Sigmoid colon (tissue), 6 donors: ENCODE measurements at regions not wholly inside any gene's neighbourhood (a gene's known extent, or its start where the extent isn't known, plus 50 kb on each side); places are given as distances from the start of the nearest gene placed in this dataset.
A peak's percentile ranks its signal among the peaks of the same experiment; 100 is the strongest.

Experiments
- DNase-seq: peaks from one replicate; pipeline ENCODE4 v3.0.0-alpha.2; 2019
- H3K27ac ChIP-seq, 4 donors: fragments of 200-600 bp; sonication (generic); one replicate each; pipeline ENCODE4 v1.5.1; 2016 to 2019; ENCODE audit warnings: mild to moderate bottlenecking in 1 of 4
- H3K27me3 ChIP-seq, 3 donors: fragments of 200-600 bp; sonication (generic); one replicate each; pipeline ENCODE4 v1.5.1; 2019; ENCODE audit warnings: mild to moderate bottlenecking in 1 of 3
- H3K36me3 ChIP-seq, 4 donors: fragments of 200-600 bp; sonication (generic); one replicate each; pipeline ENCODE4 v1.5.1; 2016 to 2019
- H3K4me1 ChIP-seq, 4 donors: fragments of 200-600 bp; sonication (generic); one replicate each; pipeline ENCODE4 v1.5.1; 2017 to 2019
- H3K4me3 ChIP-seq, 4 donors: fragments of 200-600 bp; sonication (generic); one replicate each; pipeline ENCODE4 v1.5.1; 2017 to 2019; ENCODE audit warnings: mild to moderate bottlenecking in 2 of 4, moderate library complexity in 1 of 4
- H3K9me3 ChIP-seq, 4 donors: fragments of 200-600 bp in 3 of 4; sonication (generic) in 3 of 4; one replicate each; pipeline versions ENCODE4 v1.5.1 to v1.6.1; 2013 to 2019
- EP300 ChIP-seq, 4 donors: sonication (generic); formaldehyde crosslinking; IDR thresholded peaks; one replicate each; pipeline ENCODE4 v1.6.1; 2017; ENCODE audit warnings: antibody characterized with exemption in 4 of 4
- POLR2A ChIP-seq, 2 donors: fragments of 450-650 bp; IDR thresholded peaks; one replicate each; pipeline ENCODE4 v1.6.1; 2016; ENCODE audit warnings: antibody characterized with exemption in 2 of 2, mild to moderate bottlenecking in 2 of 2, moderate library complexity in 2 of 2
- POLR2AphosphoS5 ChIP-seq, 4 donors: sonication (generic); formaldehyde crosslinking; IDR thresholded peaks; one replicate each; pipeline ENCODE4 v1.6.1; 2017; ENCODE audit warnings: antibody characterized with exemption in 4 of 4
- WGBS, 2 donors: extraction: QIAGEN DNeasy Blood & Tissue Kit; methylation state at CpG; one replicate each; pipeline ENCODE4 v1.1.7; 2013; 5-methylcytosine and 5-hydroxymethylcytosine counted together
- intact Hi-C: fragments of 100-400 bp; cut with DNase I; formaldehyde crosslinking; loops from one replicate; pipeline ENCODE4 v1.15.1; 2023
- TF ChIP-seq, protein P1 (sequence below), 4 experiments: fragments of 450-650 bp in 3 of 4; fragments of 200-600 bp in 1 of 4; IDR thresholded peaks; one replicate each; pipeline ENCODE4 v1.5.1; 2016 to 2019; ENCODE audit warnings: antibody characterized with exemption in 4 of 4, mild to moderate bottlenecking in 3 of 4, moderate library complexity in 2 of 4
- donor health status: healthy with polysubstance abuse.
- donor health status: healthy.

DNA sequence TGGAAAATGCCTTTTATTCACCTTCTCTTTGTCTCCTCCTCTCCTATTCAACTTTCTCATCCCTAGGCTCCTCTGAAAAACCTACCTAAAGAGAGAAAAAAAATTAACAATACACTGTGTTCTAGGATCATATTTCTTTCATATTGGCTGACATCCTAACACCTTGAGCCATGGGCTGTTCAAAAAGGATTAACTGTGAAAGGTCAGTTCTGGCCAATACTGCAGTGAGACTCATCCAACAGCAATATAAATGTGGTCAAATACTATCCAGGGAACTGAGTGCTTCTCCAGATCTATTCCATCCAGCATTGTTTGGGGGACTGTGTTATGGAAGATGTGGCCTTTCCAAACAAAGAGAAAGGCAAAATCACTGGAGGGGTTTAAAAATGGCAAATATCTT is 131.1 kb upstream of the MOCS2 start:
- intact Hi-C loops: no loop called here
- Histone ChIP-seq H3K4me3 (no peak overlapping the region), H3K4me1 (no peaks in the 10 kb centered on the region), H3K36me3 (no peaks in the 10 kb centered on the region), H3K27ac (no peak overlapping the region), H3K27me3 (no peaks in the 10 kb centered on the region), H3K9me3 (no peaks in the 10 kb centered on the region)
- DNase-seq: no peak
- TF ChIP-seq, protein P1, sequence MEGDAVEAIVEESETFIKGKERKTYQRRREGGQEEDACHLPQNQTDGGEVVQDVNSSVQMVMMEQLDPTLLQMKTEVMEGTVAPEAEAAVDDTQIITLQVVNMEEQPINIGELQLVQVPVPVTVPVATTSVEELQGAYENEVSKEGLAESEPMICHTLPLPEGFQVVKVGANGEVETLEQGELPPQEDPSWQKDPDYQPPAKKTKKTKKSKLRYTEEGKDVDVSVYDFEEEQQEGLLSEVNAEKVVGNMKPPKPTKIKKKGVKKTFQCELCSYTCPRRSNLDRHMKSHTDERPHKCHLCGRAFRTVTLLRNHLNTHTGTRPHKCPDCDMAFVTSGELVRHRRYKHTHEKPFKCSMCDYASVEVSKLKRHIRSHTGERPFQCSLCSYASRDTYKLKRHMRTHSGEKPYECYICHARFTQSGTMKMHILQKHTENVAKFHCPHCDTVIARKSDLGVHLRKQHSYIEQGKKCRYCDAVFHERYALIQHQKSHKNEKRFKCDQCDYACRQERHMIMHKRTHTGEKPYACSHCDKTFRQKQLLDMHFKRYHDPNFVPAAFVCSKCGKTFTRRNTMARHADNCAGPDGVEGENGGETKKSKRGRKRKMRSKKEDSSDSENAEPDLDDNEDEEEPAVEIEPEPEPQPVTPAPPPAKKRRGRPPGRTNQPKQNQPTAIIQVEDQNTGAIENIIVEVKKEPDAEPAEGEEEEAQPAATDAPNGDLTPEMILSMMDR (IDR thresholded peaks at IDR 0.05): no peak
- TF ChIP-seq EP300 (IDR thresholded peaks at IDR 0.05) (no peak), POLR2AphosphoS5 (IDR thresholded peaks at IDR 0.05) (no peak), POLR2A (IDR thresholded peaks at IDR 0.05) (no peak)

DNA sequence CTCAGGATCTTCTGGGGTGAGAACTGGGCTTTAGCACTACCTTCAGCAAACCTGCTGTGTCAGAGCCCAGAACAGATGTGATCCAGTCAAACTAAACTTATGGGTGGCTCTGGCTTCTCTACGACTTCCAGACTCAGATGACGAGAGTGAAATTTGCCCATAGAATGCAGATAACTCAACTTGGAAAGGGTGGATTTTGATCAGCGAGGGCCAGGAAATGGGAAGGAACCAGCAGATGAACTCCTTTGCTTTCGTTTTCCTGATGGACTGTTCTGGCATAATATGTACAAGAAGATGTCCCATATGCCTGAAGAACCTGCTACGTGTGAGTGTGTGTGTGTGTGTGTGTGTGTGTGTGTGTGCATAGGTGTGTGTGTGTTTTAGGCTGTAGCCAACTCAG is 132.0 kb upstream of the MOCS2 start:
- Histone ChIP-seq H3K27me3 (no peaks in the 10 kb centered on the region), H3K9me3 (no peaks in the 10 kb centered on the region), H3K4me1 (no peaks in the 10 kb centered on the region), H3K27ac (no peak overlapping the region), H3K4me3 (no peak overlapping the region), H3K36me3 (no peaks in the 10 kb centered on the region)
- TF ChIP-seq EP300 (IDR thresholded peaks at IDR 0.05) (no peak), POLR2A (IDR thresholded peaks at IDR 0.05) (no peak), POLR2AphosphoS5 (IDR thresholded peaks at IDR 0.05) (no peak)
- TF ChIP-seq, protein P1 (IDR thresholded peaks at IDR 0.05): no peak
- intact Hi-C loops: no loop called here
- WGBS, 2 donors: 85% methylated on average over 5 of the region's 5 CpGs
- no peak for DNase-seq

DNA sequence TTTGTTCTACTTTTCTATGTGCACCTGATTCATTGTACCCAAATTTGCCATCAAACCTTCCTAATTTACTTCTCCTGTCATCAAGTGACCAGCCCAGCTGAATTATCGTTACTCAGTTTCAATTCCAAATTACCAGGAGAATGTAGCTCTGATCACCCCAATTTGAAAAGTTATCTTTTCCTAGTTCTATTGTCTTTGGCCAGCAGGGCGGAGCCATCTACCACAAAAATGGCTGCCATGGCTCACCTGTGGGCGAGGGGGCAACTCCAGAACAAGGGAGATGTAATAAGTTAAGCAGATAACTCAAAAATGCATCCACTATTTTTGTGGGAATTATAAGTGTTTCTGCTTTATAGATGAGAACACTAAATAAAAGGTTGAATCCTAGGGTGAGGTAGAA is 133.8 kb upstream of the MOCS2 start:
- no peak overlapping the region for H3K27ac ChIP-seq
- no peaks in the 10 kb centered on the region for H3K36me3 ChIP-seq
- WGBS, 2 donors: 76 to 77% methylated on average over 3 of the region's 3 CpGs
- H3K4me1 ChIP-seq: no peaks in the 10 kb centered on the region
- H3K9me3 ChIP-seq: no peaks in the 10 kb centered on the region
- intact Hi-C loops: no loop called here
- H3K4me3 ChIP-seq: no peak overlapping the region
- no peaks in the 10 kb centered on the region for H3K27me3 ChIP-seq
- TF ChIP-seq EP300 (IDR thresholded peaks at IDR 0.05) (no peak), POLR2AphosphoS5 (IDR thresholded peaks at IDR 0.05) (no peak), POLR2A (IDR thresholded peaks at IDR 0.05) (no peak)
- TF ChIP-seq, protein P1 (IDR thresholded peaks at IDR 0.05): no peak
- DNase-seq: no peak

DNA sequence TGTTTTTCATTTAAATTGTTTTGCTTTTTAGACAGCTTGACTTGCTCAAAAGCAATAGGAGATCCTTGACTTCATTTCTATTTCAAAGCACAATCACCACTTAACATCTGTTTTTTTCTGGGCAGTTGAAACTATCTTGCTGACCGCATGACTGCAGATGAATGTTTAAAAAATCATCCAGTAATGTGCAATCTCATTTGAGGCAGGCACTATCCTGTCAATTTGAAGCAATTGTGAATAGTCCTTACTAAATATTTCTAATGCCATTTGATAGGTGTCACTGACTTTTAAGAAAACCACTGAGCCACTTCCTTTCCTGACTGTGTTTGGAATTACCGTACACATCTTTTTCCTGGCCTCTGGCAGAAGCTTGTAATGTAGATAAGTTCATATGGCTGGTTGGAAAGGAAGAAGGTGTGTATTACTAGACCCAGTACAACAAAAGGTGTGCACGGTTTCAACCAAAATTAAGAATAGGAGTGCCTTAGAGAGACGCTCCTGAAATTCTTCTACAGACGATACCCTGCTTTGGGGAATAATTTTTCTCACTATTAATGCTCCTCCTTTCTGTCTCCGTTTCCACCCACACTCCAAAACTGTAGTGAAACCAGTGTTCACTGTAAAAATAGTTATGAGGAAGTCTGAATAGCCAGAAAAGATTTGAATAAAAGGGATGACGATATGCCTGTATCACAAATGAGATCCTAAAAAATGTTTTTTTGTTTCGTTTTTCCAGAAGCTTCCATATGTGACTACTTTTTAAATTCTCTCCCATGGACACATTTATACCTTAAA is 136.7 kb upstream of the MOCS2 start:
- Histone ChIP-seq H3K9me3 (no peaks in the 10 kb centered on the region), H3K4me3 (no peak overlapping the region), H3K27ac (peak overlapping the region in 1 of 4 donors; percentile 16), H3K36me3 (no peaks in the 10 kb centered on the region), H3K27me3 (no peaks in the 10 kb centered on the region), H3K4me1 (peaks cover 0 to 14% (median 9%) of the 10 kb centered on the region in 4 donors)
- intact Hi-C loops: no loop called here
- no peak for TF ChIP-seq EP300 (IDR thresholded peaks at IDR 0.05)
- 59 to 75% methylated on average over 8 of the region's 8 CpGs for WGBS, 2 donors
- no peak for DNase-seq

DNA sequence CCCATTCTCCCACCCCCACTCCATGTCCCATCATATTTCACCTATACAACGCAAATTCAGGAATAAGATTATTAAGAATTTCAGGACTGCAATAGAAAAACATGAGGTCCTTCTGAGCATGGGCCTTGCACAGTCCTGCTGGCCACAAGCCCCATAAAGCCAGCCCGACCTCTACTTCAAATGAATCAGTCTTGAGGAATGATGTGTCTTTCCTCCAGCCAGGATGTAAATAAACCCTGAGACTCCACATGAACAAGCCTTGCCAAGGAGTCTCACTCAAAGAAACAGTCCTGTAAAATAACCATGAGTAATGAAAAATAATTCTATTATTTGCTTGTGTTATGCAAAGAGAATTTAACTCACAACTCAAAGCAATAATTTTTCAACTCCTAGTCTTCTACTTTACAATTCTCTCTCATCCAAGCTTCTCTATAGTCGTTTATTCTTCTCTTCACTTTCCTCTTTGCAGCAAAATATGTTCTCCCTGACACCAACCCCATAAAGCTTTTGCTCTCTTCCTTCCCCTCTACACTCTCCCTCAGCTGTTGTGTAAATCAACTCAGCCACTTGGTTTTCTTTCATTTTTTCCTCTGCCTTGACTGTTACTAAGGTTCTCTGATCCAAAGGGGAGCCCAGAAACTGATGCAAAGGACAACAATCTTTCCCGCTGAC is 140.1 kb upstream of the MOCS2 start:
- Histone ChIP-seq H3K4me1 (peaks cover 0 to 14% (median 9%) of the 10 kb centered on the region in 4 donors), H3K27ac (peak overlapping the region in 1 of 4 donors; percentile 12), H3K4me3 (no peak overlapping the region), H3K36me3 (no peaks in the 10 kb centered on the region), H3K27me3 (no peaks in the 10 kb centered on the region), H3K9me3 (no peaks in the 10 kb centered on the region)
- 60 to 65% methylated on average over 4 of the region's 4 CpGs for WGBS, 2 donors
- TF ChIP-seq, protein P1 (IDR thresholded peaks at IDR 0.05): no peak
- TF ChIP-seq POLR2A (IDR thresholded peaks at IDR 0.05) (no peak), POLR2AphosphoS5 (IDR thresholded peaks at IDR 0.05) (no peak), EP300 (IDR thresholded peaks at IDR 0.05) (no peak)
- DNase-seq: peak; percentile 65
- intact Hi-C loops: no loop called here
